GM12878 (cell line): ENCODE measurements at regions not wholly inside any gene's neighbourhood (a gene's known extent, or its start where the extent isn't known, plus 50 kb on each side); places are given as distances from the start of the nearest gene placed in this dataset.

Experiments used
- ATAC-seq: fragments of 200-7000 bp; cut with Tn5 transposase; 3 replicates; pipeline ENCODE4 v1.9.1; 2020; ENCODE audit warnings: mild to moderate bottlenecking, moderate library complexity
- BruUV-seq: library from RNA; stranded (reverse); fragments of 400-500 nt; replicated peaks from 2 replicates; lab custom pipeline; 2021; lab: Mats Ljungman, UMichigan
- CTCF ChIA-PET: fragments of 300-600 bp; sonication (Branson Sonifier 250); formaldehyde crosslinking; extraction: SDS; loops from one replicate; lab custom pipeline; 2021; ENCODE audit warnings: inconsistent platforms; lab: Yijun Ruan, JAX
- POLR2A ChIA-PET: fragments of 350-600 bp; formaldehyde crosslinking; extraction: SDS; loops from one replicate; lab custom pipeline; 2021; ENCODE audit warnings: inconsistent platforms; lab: Charles Lee
- RAD21 ChIA-PET: fragments of 300-600 bp; sonication (Branson Sonifier 250); formaldehyde crosslinking; loops from one replicate; lab custom pipeline; 2023; ENCODE audit warnings: antibody characterized with exemption; ENCODE audit not compliant: unreplicated experiment; lab: Charles Lee
- SMC1A ChIA-PET: fragments of 300-600 bp; sonication (Branson Sonifier 250); formaldehyde crosslinking; loops from one replicate; lab custom pipeline; 2023; ENCODE audit not compliant: unreplicated experiment, uncharacterized antibody; lab: Charles Lee
- DNase-seq: peaks from one replicate; pipeline ENCODE4 v3.0.0-alpha.2; 2011; ENCODE audit warnings: low read depth, low spot score
- FAIRE-seq: peaks from 3 replicates; lab custom pipeline; 2011; peaks lifted over from hg19 to GRCh38; lab: Jason Lieb, UNC
- H2AFZ ChIP-seq: 2 replicates; pipeline ENCODE4 v1.6.0; 2011; ENCODE audit warnings: low read depth, low read length, control low read depth; ENCODE audit not compliant: control insufficient read depth
- H3K27ac ChIP-seq: 2 replicates; pipeline ENCODE4 v1.5.1; 2011; ENCODE audit warnings: control low read depth; ENCODE audit not compliant: control insufficient read depth, insufficient read depth
- H3K27me3 ChIP-seq, 2 experiments: replicated peaks in 1 of 2; 2 replicates each; pipeline versions ENCODE4 v1.6.0 to v1.6.1; 2011; ENCODE audit warnings: low read length in 1 of 2; ENCODE audit not compliant: control insufficient read depth in 2 of 2, insufficient read depth in 2 of 2
- H3K36me3 ChIP-seq, 2 experiments: 2 replicates each; pipeline ENCODE4 v1.5.1; 2011; ENCODE audit warnings: low read length in 1 of 2; ENCODE audit not compliant: control insufficient read depth in 2 of 2, insufficient read depth in 2 of 2
- H3K4me1 ChIP-seq: 2 replicates; pipeline ENCODE4 v1.6.1; 2011; ENCODE audit warnings: mild to moderate bottlenecking, low read length, moderate library complexity, mixed read lengths; ENCODE audit not compliant: control insufficient read depth, insufficient read depth
- H3K4me2 ChIP-seq: 2 replicates; pipeline ENCODE4 v1.6.0; 2011; ENCODE audit warnings: control low read depth; ENCODE audit not compliant: control insufficient read depth, insufficient read depth
- H3K4me3 ChIP-seq: fragments of 200-600 bp; sonication (generic); 2 replicates; pipeline ENCODE4 v1.5.1; 2016
- H3K79me2 ChIP-seq: 2 replicates; pipeline ENCODE4 v1.6.0; 2011; ENCODE audit warnings: low read length; ENCODE audit not compliant: control insufficient read depth, insufficient read depth
- H3K9ac ChIP-seq: 2 replicates; pipeline ENCODE4 v1.8.0; 2011; ENCODE audit warnings: low read length, control low read depth, mixed read lengths; ENCODE audit not compliant: control insufficient read depth, insufficient read depth
- H3K9me3 ChIP-seq: replicated peaks from 3 replicates; pipeline ENCODE4 v1.5.1; 2011; ENCODE audit warnings: mild to moderate bottlenecking, low read length; ENCODE audit not compliant: control insufficient read depth, insufficient read depth
- H4K20me1 ChIP-seq: 2 replicates; pipeline ENCODE4 v1.6.0; 2011; ENCODE audit not compliant: control insufficient read depth, insufficient read depth
- BACH1 ChIP-seq: fragments of 450-650 bp; IDR thresholded peaks from 2 replicates; pipeline ENCODE4 v1.6.1; 2017; ENCODE audit warnings: mild to moderate bottlenecking, borderline replicate concordance
- CBX5 ChIP-seq: sonication (generic); IDR thresholded peaks from 2 replicates; pipeline ENCODE4 v1.6.1; 2016; ENCODE audit warnings: low read depth, moderate library complexity, mild to moderate bottlenecking, inconsistent platforms
- CEBPZ ChIP-seq: fragments of 150-350 bp; IDR thresholded peaks from 2 replicates; pipeline ENCODE4 v1.6.1; 2016; ENCODE audit warnings: low read depth, low read length
- CREM ChIP-seq: IDR thresholded peaks from 2 replicates; pipeline ENCODE4 v1.6.1; 2014; ENCODE audit warnings: antibody characterized with exemption, low read depth
- FOS ChIP-seq: IDR thresholded peaks from 3 replicates; pipeline ENCODE4 v1.6.1; 2011; ENCODE audit warnings: borderline replicate concordance; ENCODE audit not compliant: insufficient read length; ENCODE audit errors: extremely low read depth
- GABPA ChIP-seq: IDR thresholded peaks from 2 replicates; pipeline ENCODE4 v1.6.1; 2014; ENCODE audit warnings: antibody characterized with exemption, low read depth, mild to moderate bottlenecking, inconsistent platforms
- HDAC6 ChIP-seq: fragments of 200-600 bp; sonication (generic); IDR thresholded peaks from one replicate; pipeline ENCODE4 v1.8.0; 2017; ENCODE audit warnings: antibody characterized with exemption; ENCODE audit not compliant: unreplicated experiment
- KAT2A ChIP-seq: conservative IDR thresholded peaks from 2 replicates; pipeline ENCODE4 v1.6.1; 2011; ENCODE audit warnings: low read depth, low read length; ENCODE audit not compliant: control insufficient read depth
- MTA2 ChIP-seq: fragments of 450-650 bp; IDR thresholded peaks from 2 replicates; pipeline ENCODE4 v1.6.1; 2016; ENCODE audit warnings: low read depth, mild to moderate bottlenecking, moderate library complexity
- MYC ChIP-seq: IDR thresholded peaks from 2 replicates; pipeline ENCODE4 v1.6.1; 2011; ENCODE audit warnings: mild to moderate bottlenecking, low read length, moderate library complexity, inconsistent platforms; ENCODE audit not compliant: insufficient read depth, insufficient replicate concordance, insufficient read length, severe bottlenecking
- PAX5 ChIP-seq: IDR thresholded peaks from 2 replicates; pipeline ENCODE4 v1.6.1; 2011; ENCODE audit warnings: low read depth, low read length, borderline replicate concordance
- PAX8 ChIP-seq: fragments of 450-650 bp; IDR thresholded peaks from 2 replicates; pipeline ENCODE4 v1.6.1; 2017; ENCODE audit warnings: mild to moderate bottlenecking, moderate library complexity
- POLR2AphosphoS2 ChIP-seq: IDR thresholded peaks from 2 replicates; pipeline ENCODE4 v1.6.1; 2011; ENCODE audit warnings: low read depth, mild to moderate bottlenecking, low read length, improper control_type of control experiment, moderate library complexity
- RB1 ChIP-seq: fragments of 450-650 bp; formaldehyde crosslinking; IDR thresholded peaks from 2 replicates; pipeline ENCODE4 v1.6.1; 2017; ENCODE audit warnings: mild to moderate bottlenecking, borderline replicate concordance
- RUNX3 ChIP-seq: IDR thresholded peaks from 2 replicates; pipeline ENCODE4 v1.6.1; 2012; ENCODE audit warnings: low read length, inconsistent platforms
- SKIL ChIP-seq: fragments of 450-650 bp; IDR thresholded peaks from 2 replicates; pipeline ENCODE4 v1.6.1; 2017; ENCODE audit warnings: mild to moderate bottlenecking, low read depth, inconsistent platforms; ENCODE audit not compliant: poor library complexity, severe bottlenecking
- STAT1 ChIP-seq: fragments of 450-650 bp; conservative IDR thresholded peaks from 2 replicates; pipeline ENCODE4 v1.6.1; 2014; ENCODE audit warnings: antibody characterized with exemption, mild to moderate bottlenecking
- ZBED1 ChIP-seq: IDR thresholded peaks from 2 replicates; pipeline ENCODE4 v1.6.1; 2016; ENCODE audit warnings: borderline replicate concordance
- ZBTB11 ChIP-seq: fragments of 450-650 bp; formaldehyde crosslinking; IDR thresholded peaks from 2 replicates; pipeline ENCODE4 v1.5.0; 2022; ENCODE audit warnings: mild to moderate bottlenecking, missing genetic modification characterization
- WGBS: methylation state at CpG from one replicate; pipeline ENCODE4 v1.1.6; 2016; ENCODE audit warnings: low lambda C conversion rate; ENCODE audit not compliant: insufficient replicate concordance, insufficient coverage; ENCODE audit errors: missing lambda C conversion rate; 5-methylcytosine and 5-hydroxymethylcytosine counted together
- in situ Hi-C: fragments of 300-500 bp; cut with MboI; formaldehyde crosslinking; loops from 9 replicates; pipeline ENCODE4 v1.14.3; 2018; ENCODE audit warnings: mixed read lengths
- intact Hi-C: fragments of 100-400 bp; cut with micrococcal nuclease; formaldehyde crosslinking; loops from one replicate; pipeline ENCODE4 v1.14.2; 2022; ENCODE audit not compliant: unreplicated experiment

GRCh38 chr21:16241016-16241415 lies 511.2 kb downstream of the USP25 start:
- in situ Hi-C loops (no loop called here), intact Hi-C loops (no loop called here)
- H3K9me3 ChIP-seq, result no peaks in the 10 kb centered on the region
- TF ChIP-seq CEBPZ, result no peak
- TF ChIP-seq BACH1, result no peak
- no peak for TF ChIP-seq PAX5
- TF ChIP-seq MTA2, result no peak
- no peak for TF ChIP-seq KAT2A
- TF ChIP-seq PAX8, result no peak
- TF ChIP-seq ZBED1, result no peak
- TF ChIP-seq POLR2AphosphoS2, result no peak
- TF ChIP-seq SKIL, result no peak
- no peak for TF ChIP-seq MYC
- TF ChIP-seq RUNX3, result no peak
- TF ChIP-seq FOS, result no peak
- TF ChIP-seq CREM, result no peak
- no peak for TF ChIP-seq HDAC6
- no peak for TF ChIP-seq RB1
- no peak for TF ChIP-seq CBX5
- no peak for TF ChIP-seq GABPA
- no peak for TF ChIP-seq STAT1
- no peak for TF ChIP-seq ZBTB11 (CRISPR knock-in tag)
- ATAC-seq (no peak), DNase-seq (no peak), FAIRE-seq (no peak)
- 20% methylated on average over 2 of the region's 2 CpGs for WGBS
- H3K79me2 ChIP-seq, result no peaks in the 10 kb centered on the region
- BruUV-seq, result no TSS peak
- no peaks in the 10 kb centered on the region for H3K4me1 ChIP-seq
- H3K36me3 ChIP-seq, result no peaks in the 10 kb centered on the region
- ChIA-PET SMC1A (no interaction called here), RAD21 (no interaction called here), CTCF (no interaction called here), POLR2A (no interaction called here)
- H2AFZ ChIP-seq, result no peak overlapping the region
- no peaks in the 10 kb centered on the region for H4K20me1 ChIP-seq
- no peak overlapping the region for H3K4me2 ChIP-seq
- no peak overlapping the region for H3K4me3 ChIP-seq
- H3K27ac ChIP-seq, result no peak overlapping the region
- H3K27me3 ChIP-seq, result no peaks in the 10 kb centered on the region
- H3K9ac ChIP-seq, result no peak overlapping the region
